ENCODE measurements at regions not wholly inside any gene's neighbourhood (a gene's known extent, or its start where the extent isn't known, plus 50 kb on each side); places are given as distances from the start of the nearest gene placed in this dataset.

DNA sequence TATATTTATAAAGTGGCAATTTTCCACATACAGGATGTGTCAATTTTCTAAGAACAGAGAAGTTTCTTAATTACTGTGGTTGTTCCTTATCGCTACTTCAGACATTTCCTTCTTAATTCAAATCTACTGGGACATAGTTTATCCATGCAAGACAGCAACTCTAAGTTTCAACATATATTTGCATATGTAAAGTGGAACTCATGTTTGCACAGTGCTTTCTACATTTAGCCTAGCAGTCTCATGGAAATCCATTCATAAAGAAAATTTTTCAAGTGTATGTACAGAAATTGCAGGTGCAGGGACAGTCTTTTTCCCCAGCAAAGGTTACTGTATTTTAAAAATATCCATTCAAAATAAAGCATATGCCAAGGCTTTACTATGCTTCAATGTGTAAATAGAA is 956.7 kb upstream of the SEL1L start:
- DNase-seq (ENCODE audit: low read depth), result no peak
- TF ChIP-seq, protein P1, sequence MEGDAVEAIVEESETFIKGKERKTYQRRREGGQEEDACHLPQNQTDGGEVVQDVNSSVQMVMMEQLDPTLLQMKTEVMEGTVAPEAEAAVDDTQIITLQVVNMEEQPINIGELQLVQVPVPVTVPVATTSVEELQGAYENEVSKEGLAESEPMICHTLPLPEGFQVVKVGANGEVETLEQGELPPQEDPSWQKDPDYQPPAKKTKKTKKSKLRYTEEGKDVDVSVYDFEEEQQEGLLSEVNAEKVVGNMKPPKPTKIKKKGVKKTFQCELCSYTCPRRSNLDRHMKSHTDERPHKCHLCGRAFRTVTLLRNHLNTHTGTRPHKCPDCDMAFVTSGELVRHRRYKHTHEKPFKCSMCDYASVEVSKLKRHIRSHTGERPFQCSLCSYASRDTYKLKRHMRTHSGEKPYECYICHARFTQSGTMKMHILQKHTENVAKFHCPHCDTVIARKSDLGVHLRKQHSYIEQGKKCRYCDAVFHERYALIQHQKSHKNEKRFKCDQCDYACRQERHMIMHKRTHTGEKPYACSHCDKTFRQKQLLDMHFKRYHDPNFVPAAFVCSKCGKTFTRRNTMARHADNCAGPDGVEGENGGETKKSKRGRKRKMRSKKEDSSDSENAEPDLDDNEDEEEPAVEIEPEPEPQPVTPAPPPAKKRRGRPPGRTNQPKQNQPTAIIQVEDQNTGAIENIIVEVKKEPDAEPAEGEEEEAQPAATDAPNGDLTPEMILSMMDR (IDR thresholded peaks at IDR 0.05; ENCODE audit: control insufficient read depth, insufficient read depth, low read depth, low read length, missing control alignments), result no peak
- no peak overlapping the region for H3K4me3 ChIP-seq (ENCODE audit: control insufficient read depth, low read depth, low read length)

DNA sequence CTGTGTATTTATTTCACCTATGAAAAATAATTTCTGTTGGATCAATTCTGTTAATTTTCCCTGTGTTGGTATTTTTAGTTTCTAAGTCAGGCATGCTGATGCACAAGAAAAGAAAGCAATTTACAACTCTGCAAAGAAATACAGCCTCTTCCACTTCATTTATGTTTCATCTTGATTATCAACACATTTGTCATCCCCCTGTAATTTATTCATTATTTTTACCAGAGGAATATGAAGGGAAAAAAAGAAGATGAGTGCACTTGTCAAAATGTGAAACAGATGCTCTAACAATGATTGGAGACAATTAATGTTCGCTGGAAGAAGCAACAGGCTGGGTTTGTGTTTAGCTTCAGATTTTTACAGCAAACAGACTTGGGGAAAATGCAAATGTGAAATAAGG is 958.5 kb upstream of the SEL1L start:
- no peak overlapping the region for H3K4me3 ChIP-seq (ENCODE audit: control insufficient read depth, low read depth, low read length)
- DNase-seq (ENCODE audit: low read depth), result no peak
- TF ChIP-seq, protein P1 (IDR thresholded peaks at IDR 0.05; ENCODE audit: control insufficient read depth, insufficient read depth, low read depth, low read length, missing control alignments), result no peak

DNA sequence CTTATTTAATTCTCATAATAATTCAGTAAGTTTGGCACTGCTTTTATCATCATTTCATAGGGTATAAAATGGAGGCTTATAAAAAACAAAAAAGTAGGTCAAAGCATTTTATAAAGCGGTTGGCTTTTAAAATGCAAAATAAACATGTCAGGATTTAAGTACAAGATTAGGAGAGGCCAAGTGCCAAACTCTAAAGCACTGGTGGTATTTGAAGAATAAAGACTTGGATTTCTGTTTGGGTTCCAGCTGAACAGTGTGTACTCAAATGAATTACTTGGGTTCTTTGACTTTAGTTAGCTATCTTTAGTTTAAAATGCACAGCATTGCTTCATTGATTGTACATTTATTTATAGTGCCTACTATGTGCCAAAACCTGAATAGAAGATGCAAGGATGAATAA is 966.6 kb upstream of the SEL1L start:
- TF ChIP-seq, protein P1 (IDR thresholded peaks at IDR 0.05; ENCODE audit: control insufficient read depth, insufficient read depth, low read depth, low read length, missing control alignments), result no peak
- H3K4me3 ChIP-seq (ENCODE audit: control insufficient read depth, low read depth, low read length), result no peak overlapping the region
- DNase-seq (ENCODE audit: low read depth), result no peak

DNA sequence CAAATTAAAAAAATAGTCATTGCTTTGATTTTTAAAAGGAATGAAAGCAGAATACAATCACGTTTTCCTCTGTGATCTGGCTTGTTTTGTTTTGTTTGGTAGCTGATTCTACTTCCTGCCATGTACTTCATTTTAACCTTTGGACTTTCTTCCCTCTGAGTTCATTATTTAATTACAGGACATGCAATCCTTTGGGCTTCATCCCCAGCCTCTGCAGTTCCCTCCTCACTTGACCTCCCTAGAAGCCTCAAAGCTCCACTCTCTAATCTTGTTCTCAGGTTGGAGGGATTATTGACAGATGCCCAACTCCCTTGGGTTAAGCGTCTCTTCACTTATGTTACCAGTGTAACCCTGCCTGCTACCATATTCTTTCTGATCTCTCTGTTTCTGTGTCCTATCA is 967.9 kb upstream of the SEL1L start:
- no peak overlapping the region for H3K4me3 ChIP-seq (ENCODE audit: control insufficient read depth, low read depth, low read length)
- TF ChIP-seq, protein P1 (IDR thresholded peaks at IDR 0.05; ENCODE audit: control insufficient read depth, insufficient read depth, low read depth, low read length, missing control alignments), result no peak
- no peak for DNase-seq (ENCODE audit: low read depth)

DNA sequence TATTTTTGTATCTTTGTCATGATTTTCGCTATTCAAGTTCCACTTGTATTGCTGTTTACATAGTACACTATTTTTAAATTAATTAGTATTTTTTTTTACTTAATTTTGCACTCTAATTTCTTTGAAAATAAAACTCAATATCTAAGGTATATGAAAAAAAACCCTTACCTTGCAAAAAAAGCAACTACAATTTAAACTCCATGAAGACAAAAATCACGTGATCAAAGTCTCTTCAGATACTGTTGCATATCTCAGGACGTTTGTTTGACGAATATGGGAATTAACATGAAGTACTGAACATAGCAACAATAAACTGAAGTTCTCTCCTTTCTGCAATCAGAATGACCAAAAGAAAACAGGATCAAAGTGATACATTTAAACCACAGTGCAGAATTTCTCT is 968.4 kb upstream of the SEL1L start:
- H3K4me3 ChIP-seq (ENCODE audit: control insufficient read depth, low read depth, low read length), result no peak overlapping the region
- DNase-seq (ENCODE audit: low read depth), result no peak
- TF ChIP-seq, protein P1 (IDR thresholded peaks at IDR 0.05; ENCODE audit: control insufficient read depth, insufficient read depth, low read depth, low read length, missing control alignments), result no peak

DNA sequence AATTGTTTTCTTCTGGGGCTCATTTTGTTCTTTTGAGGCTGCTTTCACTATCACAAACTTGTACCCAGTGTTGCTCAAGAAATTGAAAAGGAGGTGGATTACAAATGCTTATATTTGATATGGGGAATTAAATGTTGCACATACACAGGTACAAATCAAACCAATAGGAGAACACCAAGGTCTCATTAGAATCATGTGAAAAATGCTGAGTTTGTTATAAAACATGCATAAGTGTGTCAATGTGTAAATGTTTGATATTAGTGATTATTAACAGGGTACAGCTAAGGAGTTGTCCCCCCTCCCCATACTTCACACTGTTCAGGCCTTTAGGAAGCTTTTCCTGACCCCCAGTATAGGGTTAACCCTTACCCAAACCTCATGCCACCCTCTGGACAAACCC is 971.2 kb upstream of the SEL1L start:
- DNase-seq (ENCODE audit: low read depth), result no peak
- H3K4me3 ChIP-seq (ENCODE audit: control insufficient read depth, low read depth, low read length), result no peak overlapping the region
- TF ChIP-seq, protein P1 (IDR thresholded peaks at IDR 0.05; ENCODE audit: control insufficient read depth, insufficient read depth, low read depth, low read length, missing control alignments), result no peak

DNA sequence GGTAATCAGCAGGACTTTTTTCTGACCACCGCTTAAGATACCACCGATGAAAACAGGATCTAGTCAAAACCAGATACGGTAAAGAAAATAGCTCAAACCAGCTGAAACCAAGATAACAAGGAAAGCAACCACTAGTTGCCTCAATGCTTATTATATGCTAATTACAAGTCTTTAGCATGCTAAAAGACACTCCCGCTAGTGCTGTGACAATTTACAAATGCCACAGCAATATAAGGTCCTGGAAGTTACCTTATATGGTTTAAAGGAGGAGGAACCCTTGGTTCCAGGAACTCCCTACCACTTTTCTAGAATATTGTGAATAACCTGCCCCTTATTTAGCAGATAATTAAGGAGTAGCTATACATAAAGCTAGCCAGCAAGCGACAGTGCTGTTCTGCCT is 976.4 kb upstream of the SEL1L start:
- TF ChIP-seq, protein P1 (IDR thresholded peaks at IDR 0.05; ENCODE audit: control insufficient read depth, insufficient read depth, low read depth, low read length, missing control alignments), result no peak
- no peak overlapping the region for H3K4me3 ChIP-seq (ENCODE audit: control insufficient read depth, low read depth, low read length)
- no peak for DNase-seq (ENCODE audit: low read depth)
